ENCODE measurements at regions not wholly inside any gene's neighbourhood (a gene's known extent, or its start where the extent isn't known, plus 50 kb on each side); places are given as distances from the start of the nearest gene placed in this dataset.
A peak's percentile ranks its signal among the peaks of the same experiment; 100 is the strongest.

DNA sequence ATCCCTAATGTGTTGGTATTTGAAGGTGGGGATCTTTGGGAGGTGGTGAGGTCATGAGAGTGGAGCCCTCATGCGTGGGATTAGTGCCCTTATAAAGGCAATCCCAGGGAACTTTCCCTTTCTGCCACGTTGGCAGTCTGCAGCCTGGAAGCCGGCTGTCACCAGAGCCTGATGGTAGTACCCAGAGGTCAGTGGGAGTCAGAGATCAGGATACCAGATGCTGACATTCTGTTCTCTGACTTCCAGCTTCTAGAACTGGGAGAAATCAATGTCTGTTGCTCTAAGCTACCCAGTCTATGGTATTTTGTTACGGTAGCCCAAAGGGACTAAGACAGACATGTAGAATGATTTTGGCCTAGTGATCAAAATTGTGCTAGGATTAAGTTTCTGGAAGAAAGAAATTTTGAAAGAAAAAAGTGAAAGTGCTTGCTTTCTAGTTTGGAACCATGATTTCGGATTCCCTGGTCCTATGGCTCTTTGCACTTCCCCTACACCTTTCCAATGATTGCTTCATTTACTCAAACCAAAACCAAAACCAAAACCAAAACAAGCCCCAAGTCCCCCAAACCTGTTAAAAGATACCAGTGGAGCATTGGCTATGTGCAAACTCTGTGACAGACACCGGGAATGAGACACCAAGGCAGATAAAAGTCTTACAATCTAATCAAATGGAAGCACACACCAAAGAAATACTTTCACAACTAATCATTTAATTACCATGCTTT, 173.7 kb upstream of the ZNF217 start (continued):
- no peak for TF ChIP-seq RCOR1 (IDR thresholded peaks at IDR 0.05; ENCODE audit: insufficient replicate concordance, low read length)

DNA sequence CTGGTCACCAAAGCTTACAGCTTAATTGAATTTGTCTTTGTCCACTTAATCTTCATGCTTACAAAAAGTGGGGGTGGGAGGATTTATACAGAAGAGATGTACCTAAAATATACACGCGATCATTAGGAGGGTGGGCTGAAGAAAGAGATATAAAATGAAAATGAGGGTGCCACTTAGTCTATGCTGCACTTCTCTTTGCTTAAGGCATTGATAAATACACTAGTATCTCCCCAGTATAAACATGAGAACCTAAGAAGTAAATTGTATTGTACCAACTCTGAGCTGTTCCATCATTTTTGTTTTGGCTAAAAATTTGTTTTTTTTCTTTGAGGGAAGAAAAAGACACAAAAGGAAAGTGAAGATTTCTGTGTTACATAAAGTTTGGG, 170.8 kb upstream of the ZNF217 start:
- Histone ChIP-seq H3K23ac (ENCODE audit: low read depth, low read length) (peak overlapping the region; percentile 39), H3K9me3 (ENCODE audit: control insufficient read depth, insufficient read depth, low read length) (no peaks in the 10 kb centered on the region), H4K91ac (ENCODE audit: insufficient read depth, low read depth, low read length) (peak overlapping the region; percentile 80), H2BK120ac (ENCODE audit: low read depth, low read length) (peak overlapping the region; percentile 66), H4K8ac (ENCODE audit: low read depth in 2 of 2, low read length in 2 of 2) (peak overlapping the region; percentile 33 to 53), H3K36me3 (ENCODE audit: control insufficient read depth, insufficient read depth, low read length) (no peaks in the 10 kb centered on the region), H3K9ac (ENCODE audit: low read depth, low read length) (no peak overlapping the region; the same call in 1 of the 2 replicates), H3K14ac (replicated peaks; ENCODE audit: low read depth, low read length) (peak overlapping the region; percentile 14), H3K18ac (ENCODE audit: low read depth, low read length) (peak overlapping the region; percentile 78; the same call in 1 of the 2 replicates), H4K20me1 (ENCODE audit: insufficient read depth, low read length) (no peaks in the 10 kb centered on the region), H3K4ac (ENCODE audit: low read depth, low read length) (peak overlapping the region; percentile 32), H2AFZ (replicated peaks; ENCODE audit: low read length, poor library complexity) (peak overlapping the region; percentile 16), H3K4me2 (ENCODE audit: low read depth, low read length) (peak overlapping the region; percentile 56), H2AK9ac (replicated peaks; ENCODE audit: low read depth, low read length, poor library complexity) (no peak overlapping the region), H3K9me1 (ENCODE audit: insufficient read depth, low read length) (peaks cover 6% of the 10 kb centered on the region), H3K4me3 (ENCODE audit: insufficient read depth, low read depth, low read length) (no peak overlapping the region), H3K4me1 (ENCODE audit: control insufficient read depth, insufficient read depth, low read length) (peaks cover 19% of the 10 kb centered on the region), H3K56ac (ENCODE audit: extremely low read depth, insufficient read depth, low read length) (peak overlapping the region; percentile 51; the same call in 1 of the 2 replicates), H3K27ac (ENCODE audit: insufficient read depth, low read length) (peak overlapping the region; percentile 39; the same call in 1 of the 2 replicates), H2BK20ac (ENCODE audit: low read depth, low read length) (peak overlapping the region; percentile 58), H2BK5ac (ENCODE audit: low read depth, low read length, poor library complexity, severe bottlenecking) (peak overlapping the region; percentile 22), H2BK15ac (ENCODE audit: low read depth, low read length) (peak overlapping the region; percentile 84; the same call in 2 of the 3 replicates), H3K79me1 (ENCODE audit: low read depth in 1 of 2, low read length in 2 of 2) (peaks cover 0 to 5% of the 10 kb centered on the region in 2 experiments; a peak in 2 of 4 replicates), H2AK5ac (ENCODE audit: low read depth, low read length) (no peak overlapping the region), H4K5ac (ENCODE audit: low read depth, low read length) (no peak overlapping the region; the same call in 1 of the 2 replicates), H3K27me3 (ENCODE audit: control insufficient read depth, insufficient read depth, low read length) (no peaks in the 10 kb centered on the region)
- dilution Hi-C loops (cut with HindIII; ENCODE audit: low sequenced_read_pairs, unreplicated experiment) = no loop called here
- BruUV-seq (replicated peaks) = no TSS peak
- in situ Hi-C loops (cut with MboI; ENCODE audit: low sequenced_read_pairs) = no loop called here
- ChIA-PET CTCF (interaction anchor here (0.7 to 1.5 kb wide), 5 partner anchors 9 to 175 kb away, joined by 3 to 4 read pairs (median 3); no protein-coding TSS in a partner anchor), POLR2A (ENCODE audit: unreplicated experiment) (interaction anchor here (0.7 kb wide), 1 partner anchor 14 kb away, joined by 3 read pairs; no protein-coding TSS in a partner anchor)
- DNase-seq (no peak), ATAC-seq (ENCODE audit: low read depth) (peak; percentile 18; the same call in 1 of the 2 replicates)
- WGBS, 2 experiments (ENCODE audit: extremely low coverage in 2 of 2, insufficient read length in 1 of 2) = no CpG with 5 or more reads among the region's 2 CpGs
- intact Hi-C loops (cut with micrococcal nuclease) = loop anchor here (1.0 kb wide), 1 partner anchor 24 kb away; no protein-coding TSS in a partner anchor
- TF ChIP-seq, protein P1, sequence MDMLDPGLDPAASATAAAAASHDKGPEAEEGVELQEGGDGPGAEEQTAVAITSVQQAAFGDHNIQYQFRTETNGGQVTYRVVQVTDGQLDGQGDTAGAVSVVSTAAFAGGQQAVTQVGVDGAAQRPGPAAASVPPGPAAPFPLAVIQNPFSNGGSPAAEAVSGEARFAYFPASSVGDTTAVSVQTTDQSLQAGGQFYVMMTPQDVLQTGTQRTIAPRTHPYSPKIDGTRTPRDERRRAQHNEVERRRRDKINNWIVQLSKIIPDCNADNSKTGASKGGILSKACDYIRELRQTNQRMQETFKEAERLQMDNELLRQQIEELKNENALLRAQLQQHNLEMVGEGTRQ (IDR thresholded peaks at IDR 0.05; ENCODE audit: low read depth, low read length) = no peak
- TF ChIP-seq POLR2A (IDR thresholded peaks at IDR 0.05; ENCODE audit: low read depth, low read length) (no peak), BHLHE40 (IDR thresholded peaks at IDR 0.05; ENCODE audit: low read depth, low read length) (no peak), MAFK (IDR thresholded peaks at IDR 0.05; ENCODE audit: low read depth, low read length) (no peak), MAZ (IDR thresholded peaks at IDR 0.05; ENCODE audit: borderline replicate concordance, low read depth, low read length) (no peak), FOS (IDR thresholded peaks at IDR 0.05; ENCODE audit: low read depth, low read length) (no peak), MXI1 (IDR thresholded peaks at IDR 0.05; ENCODE audit: borderline replicate concordance, low read depth, low read length) (no peak), SMC3 (IDR thresholded peaks at IDR 0.05; ENCODE audit: low read depth, low read length) (no peak), CHD1 (IDR thresholded peaks at IDR 0.05; ENCODE audit: low read depth, low read length) (no peak), RAD21 (IDR thresholded peaks at IDR 0.05; ENCODE audit: low read length) (no peak), RFX5 (IDR thresholded peaks at IDR 0.05; ENCODE audit: low read depth, low read length) (no peak)
- TF ChIP-seq, protein P2, sequence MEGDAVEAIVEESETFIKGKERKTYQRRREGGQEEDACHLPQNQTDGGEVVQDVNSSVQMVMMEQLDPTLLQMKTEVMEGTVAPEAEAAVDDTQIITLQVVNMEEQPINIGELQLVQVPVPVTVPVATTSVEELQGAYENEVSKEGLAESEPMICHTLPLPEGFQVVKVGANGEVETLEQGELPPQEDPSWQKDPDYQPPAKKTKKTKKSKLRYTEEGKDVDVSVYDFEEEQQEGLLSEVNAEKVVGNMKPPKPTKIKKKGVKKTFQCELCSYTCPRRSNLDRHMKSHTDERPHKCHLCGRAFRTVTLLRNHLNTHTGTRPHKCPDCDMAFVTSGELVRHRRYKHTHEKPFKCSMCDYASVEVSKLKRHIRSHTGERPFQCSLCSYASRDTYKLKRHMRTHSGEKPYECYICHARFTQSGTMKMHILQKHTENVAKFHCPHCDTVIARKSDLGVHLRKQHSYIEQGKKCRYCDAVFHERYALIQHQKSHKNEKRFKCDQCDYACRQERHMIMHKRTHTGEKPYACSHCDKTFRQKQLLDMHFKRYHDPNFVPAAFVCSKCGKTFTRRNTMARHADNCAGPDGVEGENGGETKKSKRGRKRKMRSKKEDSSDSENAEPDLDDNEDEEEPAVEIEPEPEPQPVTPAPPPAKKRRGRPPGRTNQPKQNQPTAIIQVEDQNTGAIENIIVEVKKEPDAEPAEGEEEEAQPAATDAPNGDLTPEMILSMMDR (conservative IDR thresholded peaks at IDR 0.05; ENCODE audit: low read depth, low read length) = no peak

All from IMR-90 (cell line).